Eye (tissue), 1 donor: ENCODE measurements at regions not wholly inside any gene's neighbourhood (a gene's known extent, or its start where the extent isn't known, plus 50 kb on each side); places are given as distances from the start of the nearest gene placed in this dataset.

Source experiments
- DNase-seq: peaks from one replicate; pipeline ENCODE4 v3.0.0-alpha.2; 2015

DNA sequence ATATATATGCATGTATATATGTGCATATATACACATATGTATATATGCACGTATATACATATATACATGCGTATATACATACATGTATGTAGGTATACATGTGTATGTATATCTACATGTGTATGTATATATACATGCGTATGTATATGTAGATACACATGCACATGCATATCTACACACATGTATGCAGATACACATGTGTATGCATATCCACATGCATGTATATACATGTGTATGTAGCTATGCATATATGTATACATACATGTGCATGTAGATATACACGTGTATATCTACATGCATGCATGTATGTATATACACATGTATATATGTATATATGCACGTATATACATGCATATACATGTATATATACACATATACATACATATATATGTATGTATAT, 95.8 kb upstream of the STEAP4 start:
- no peak for DNase-seq

GRCh38 chr7:88401009-88401623, 94.4 kb upstream of the STEAP4 start:
- peak; percentile 29 for DNase-seq

GRCh38 chr7:88399696-88400240, 93.1 kb upstream of the STEAP4 start:
- no peak for DNase-seq

DNA sequence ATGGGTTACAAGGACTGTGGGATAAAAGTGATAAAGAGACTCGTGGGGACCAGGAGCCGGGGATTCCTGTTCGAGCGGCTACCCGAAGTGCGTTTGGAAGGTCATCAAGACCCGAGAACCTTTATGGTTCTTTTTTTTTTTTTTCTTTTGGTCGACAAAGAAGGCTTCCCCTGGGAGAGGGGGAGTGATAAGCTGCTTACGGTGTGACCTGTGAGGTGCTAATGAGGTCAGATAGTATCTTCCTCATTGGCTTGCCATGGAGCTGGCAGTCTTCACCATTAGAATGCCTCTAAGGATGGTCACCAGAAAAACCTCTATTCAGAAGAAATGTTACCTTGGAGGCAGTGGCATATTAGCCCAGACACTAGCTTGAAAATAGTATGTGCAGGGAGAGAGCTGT, 92.3 kb upstream of the STEAP4 start:
- DNase-seq = no peak

- DNase-seq = no peak
These were observed 91.8 kb upstream of the STEAP4 start for GRCh38 chr7:88398459-88398858.

DNA sequence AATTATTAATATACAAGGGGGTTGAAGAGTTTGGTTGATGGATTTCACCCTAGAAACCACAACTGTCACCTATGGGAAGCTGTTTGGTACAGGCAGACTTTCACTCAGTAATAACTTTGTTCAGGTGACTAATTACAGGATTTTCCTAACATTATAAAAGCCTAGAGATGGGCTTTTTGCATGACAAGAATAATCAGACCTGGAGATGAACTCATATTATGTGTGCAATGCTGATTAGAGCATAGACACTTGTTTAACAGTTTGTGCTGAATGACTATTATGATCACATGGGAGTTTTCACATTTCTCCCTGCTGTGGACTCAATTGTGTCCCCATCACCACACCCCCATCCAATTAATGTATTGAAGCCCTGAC, 90.2 kb upstream of the STEAP4 start:
- DNase-seq = no peak

DNA sequence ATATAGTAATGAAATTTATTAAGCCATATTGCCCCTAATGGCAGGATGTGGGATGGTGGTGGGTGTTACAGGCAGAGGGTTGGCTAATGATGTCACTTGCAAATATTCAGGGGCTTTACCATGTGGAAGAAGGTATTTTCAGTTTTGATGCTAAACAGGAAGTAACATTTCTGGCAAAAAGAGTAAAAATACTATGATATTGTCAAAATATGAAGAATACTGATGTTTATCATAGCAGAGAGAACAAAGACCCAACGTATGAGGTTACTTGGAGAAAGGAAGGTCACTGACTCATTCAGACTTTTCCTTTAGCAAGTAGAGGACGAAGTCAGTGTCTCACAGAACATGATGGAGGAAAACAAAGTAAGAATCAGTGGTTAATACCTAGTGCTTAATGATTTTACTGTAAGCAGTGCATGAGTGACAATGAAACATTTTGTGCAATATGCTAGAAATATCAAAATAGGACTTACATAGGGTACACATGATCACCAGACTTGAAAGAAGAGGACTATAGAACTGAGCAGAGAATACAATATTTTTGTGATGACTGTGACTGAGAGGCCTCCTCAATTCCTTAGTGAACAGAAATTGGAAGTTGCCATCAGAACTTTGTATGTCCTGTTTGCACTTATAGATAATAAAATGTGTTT, 89.7 kb upstream of the STEAP4 start:
- DNase-seq = no peak

DNA sequence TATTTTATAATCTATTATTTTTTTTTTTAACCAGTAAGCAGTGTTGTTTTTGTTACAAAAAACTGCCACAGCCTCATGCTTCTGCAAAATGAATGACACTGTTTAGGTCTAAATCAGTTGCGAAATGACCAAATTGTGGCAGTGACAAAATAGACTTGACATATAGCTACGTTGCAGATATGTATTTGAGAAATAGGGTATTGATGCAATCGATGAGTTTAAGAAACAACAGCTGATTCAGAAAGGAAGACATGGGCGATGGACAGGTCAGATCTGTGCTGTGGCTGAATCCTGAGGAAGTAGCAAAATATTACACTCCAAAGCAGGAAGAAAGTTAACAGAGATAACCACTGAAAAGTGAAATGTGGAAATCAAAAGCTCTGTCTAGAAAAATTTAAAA, 89.0 kb upstream of the STEAP4 start:
- DNase-seq = no peak

DNA sequence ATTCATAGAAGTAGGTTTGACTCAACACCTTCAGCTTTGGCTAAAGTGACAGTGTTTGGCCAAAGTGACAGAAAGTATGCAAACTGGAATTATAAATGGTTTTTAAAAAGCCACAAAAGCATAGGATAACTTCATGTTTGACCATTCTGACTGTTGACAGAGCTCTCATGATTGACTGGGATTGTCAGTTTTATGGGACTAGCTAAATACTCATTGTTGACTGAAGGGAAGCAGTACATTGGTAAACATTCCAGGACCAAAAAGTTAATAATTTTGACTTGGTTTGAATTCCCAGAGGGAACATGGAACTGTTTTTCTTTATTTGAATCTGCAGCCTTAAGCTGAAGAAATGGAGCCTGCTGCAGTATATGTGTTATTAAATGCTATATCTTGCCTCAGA, 84.6 kb upstream of the STEAP4 start:
- DNase-seq = no peak

DNA sequence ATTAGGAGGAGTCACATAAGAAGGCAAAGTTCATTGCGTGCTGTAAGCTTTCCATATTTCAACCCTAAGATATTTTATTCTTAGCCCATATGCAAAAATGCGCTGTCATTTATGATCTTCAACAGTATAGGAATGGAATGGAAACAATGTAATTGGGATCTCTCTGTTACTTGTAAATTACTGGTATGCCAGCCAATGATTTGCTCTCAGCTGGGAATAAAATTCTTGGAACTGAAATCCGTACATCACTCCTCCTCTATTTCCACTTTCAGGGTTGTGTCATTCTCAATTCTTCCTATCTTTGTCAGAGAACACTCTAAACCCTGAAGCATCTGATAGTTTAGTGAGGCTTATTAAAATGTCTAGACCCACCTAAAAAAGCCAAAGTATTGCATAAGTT, 80.7 kb upstream of the STEAP4 start:
- DNase-seq = no peak

DNA sequence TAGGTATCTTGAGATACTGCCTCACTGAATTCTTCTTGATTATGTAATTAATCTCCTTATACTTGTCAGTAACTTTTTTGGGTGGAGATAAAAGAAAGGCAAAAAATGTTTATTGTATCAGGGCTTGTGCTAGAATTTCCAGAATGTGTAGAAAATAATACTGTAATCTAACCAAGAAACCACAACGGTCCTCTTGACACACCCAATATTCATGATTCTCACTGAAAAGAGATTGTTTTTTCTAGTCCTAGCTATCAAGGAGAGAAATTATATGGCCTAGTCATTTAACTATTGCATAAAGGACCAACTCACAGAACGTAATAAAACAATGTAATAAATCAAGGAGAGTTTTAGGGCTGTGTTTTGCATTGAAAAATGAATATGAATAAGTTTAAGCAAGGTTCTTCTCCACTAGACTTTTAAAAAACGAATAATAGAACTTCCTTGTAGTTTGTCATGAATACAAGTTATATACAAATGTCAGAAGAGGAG, 80.0 kb upstream of the STEAP4 start:
- no peak for DNase-seq

DNA sequence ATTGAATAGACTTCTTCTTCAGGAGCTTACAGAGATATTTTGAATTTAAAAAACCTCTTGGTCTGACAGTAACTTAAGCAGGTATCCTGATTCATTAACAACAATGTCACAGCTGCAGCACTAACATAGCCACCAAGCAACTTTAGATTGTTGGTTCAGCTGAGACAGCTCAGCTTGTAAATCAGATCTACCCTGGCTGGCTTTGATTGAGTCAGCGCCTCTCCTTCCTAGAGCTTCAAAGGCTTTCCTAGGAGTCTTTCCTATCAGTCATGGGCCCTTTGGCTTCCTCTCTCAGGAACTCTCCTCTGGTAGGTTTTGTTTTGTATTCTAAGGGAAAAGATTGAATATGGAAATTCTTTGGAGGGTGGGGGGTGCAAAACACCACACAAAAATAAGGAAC, 70.7 kb upstream of the STEAP4 start:
- DNase-seq = no peak

DNA sequence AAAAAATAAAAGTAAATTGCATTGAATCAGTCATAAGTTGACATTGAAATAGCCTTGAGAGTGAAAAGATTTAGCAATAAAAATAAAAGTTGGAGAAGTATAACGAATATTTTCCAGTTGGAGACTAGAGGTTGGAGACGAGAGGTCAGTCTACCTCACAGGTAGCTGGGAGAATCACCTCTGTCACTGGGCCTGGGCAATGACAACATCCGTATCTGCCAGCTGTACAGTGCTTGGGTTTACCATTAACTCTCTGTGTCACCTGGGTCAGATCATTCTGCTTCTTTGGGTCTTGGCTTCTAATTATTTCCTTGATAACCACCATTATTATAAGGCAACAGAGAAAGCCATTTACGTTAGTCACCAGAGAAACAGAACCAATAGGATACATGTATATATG, 62.0 kb upstream of the STEAP4 start:
- DNase-seq = no peak

GRCh38 chr7:88366845-88367244, 60.2 kb upstream of the STEAP4 start:
- DNase-seq = no peak

GRCh38 chr7:88363869-88364268, 57.2 kb upstream of the STEAP4 start:
- DNase-seq = no peak

DNA sequence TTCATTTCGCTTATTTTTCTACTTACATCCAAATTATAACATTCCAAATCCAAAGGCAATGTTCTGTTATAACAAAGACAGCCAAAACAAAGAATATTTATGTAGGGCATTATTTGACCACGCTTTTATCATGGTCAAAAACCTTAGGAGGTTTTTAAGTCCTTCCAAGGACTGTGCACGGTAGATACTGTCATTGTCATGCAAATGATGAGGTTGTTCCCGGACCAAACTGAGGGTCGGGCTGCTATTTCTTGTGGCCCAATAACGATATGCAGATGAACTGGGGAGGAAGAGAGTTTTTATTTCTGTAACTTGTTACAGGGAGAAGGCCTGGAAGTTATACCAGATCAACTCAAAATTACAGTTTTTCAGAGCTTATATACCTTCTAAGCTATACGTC, 56.6 kb upstream of the STEAP4 start:
- DNase-seq = no peak

- DNase-seq = no peak
These were observed 54.7 kb upstream of the STEAP4 start for GRCh38 chr7:88361357-88361756.

- DNase-seq = no peak
These were observed 52.2 kb upstream of the STEAP4 start for GRCh38 chr7:88358881-88359280.

DNA sequence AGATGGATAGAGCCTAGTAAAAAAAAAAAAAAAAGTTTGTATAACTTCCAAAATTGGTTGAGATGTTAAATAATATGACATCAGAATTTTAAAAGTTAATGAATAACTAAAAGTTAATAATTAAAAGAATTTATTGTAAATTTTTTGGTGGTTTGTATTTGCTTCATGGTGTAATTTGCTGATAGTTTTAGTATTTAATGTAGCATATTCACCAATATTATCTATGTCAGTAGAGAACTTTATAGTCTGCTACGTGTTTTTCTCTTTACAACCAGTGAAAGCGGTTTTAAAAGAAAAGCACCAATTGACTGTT, 51.8 kb upstream of the STEAP4 start:
- no peak for DNase-seq

- no peak for DNase-seq
These were observed 51.3 kb upstream of the STEAP4 start for GRCh38 chr7:88357781-88358525.

GRCh38 chr7:88357294-88357693, 50.6 kb upstream of the STEAP4 start:
- DNase-seq = no peak
